GM18519 (cell line): ENCODE measurements at regions not wholly inside any gene's neighbourhood (a gene's known extent, or its start where the extent isn't known, plus 50 kb on each side); places are given as distances from the start of the nearest gene placed in this dataset.
"Not testable (repeated sequence)": the region's sequence is repeated elsewhere in the genome, so short reads cannot be mapped to it uniquely, and the experiment has no call there.

Source experiments
- ATAC-seq: cut with Tn5 transposase; IDR thresholded peaks from one replicate; pipeline ENCODE4 v1.9.1; 2021; ENCODE audit warnings: mild to moderate bottlenecking, moderate library complexity; ENCODE audit not compliant: unreplicated experiment, low FRiP score

DNA sequence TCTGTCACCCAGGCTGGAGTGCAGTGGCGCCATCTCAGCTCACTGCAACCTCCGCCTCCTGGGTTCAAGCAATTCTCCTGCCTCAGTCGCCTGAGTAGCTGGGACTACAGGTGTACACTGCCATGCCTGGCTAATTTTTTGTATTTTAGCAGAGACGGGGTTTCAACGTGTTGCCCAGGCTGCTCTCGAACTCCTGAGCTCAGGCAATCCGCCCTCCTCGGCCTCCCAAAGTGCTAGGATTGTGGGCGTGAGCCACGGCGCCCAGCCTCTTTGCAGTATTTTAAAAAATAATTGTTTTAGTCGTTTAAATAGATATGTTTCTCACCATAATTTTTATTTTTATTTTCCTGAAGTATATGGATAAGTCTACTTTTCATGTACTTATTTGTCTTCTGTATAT, 452.9 kb upstream of the SPTLC3 start:
- not testable (repeated sequence) for ATAC-seq

DNA sequence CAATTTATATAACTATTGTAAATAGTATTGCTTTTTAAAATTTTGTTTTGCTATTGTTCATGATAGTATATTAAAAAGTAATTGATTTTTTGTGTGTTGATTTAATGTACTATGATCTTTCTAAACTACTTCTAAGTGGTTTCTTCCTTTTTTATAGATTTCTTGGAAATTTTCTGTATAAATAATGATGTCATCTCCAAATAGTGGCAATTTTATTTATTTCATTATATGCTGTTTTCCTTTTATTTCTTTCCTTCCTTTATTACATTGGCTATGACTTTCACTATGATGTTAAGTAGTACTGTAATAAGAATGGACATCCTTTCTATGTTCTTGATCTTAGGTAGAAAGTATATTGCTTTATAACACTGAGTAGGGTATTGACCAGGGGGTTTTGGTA, 451.5 kb upstream of the SPTLC3 start:
- ATAC-seq: no peak

DNA sequence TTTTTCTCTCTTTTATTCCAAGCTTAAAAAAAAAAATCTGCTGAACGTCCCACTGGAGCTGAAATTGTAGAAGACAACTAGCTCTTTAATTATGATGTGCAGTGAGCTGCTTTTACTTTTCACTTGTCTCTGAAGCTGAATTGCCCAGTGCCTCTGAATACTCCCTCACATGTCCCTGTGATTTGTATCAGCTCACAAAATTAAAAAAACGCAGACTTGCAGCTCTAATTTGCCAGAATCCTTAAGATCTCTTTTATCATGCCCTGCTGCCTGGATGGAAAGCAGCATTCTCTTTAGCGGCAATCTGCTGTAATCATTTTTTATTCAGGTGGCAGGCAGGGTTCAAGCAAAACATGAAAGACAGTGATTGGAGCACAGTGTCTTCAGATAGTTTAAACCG, 443.8 kb upstream of the SPTLC3 start:
- ATAC-seq: no peak

DNA sequence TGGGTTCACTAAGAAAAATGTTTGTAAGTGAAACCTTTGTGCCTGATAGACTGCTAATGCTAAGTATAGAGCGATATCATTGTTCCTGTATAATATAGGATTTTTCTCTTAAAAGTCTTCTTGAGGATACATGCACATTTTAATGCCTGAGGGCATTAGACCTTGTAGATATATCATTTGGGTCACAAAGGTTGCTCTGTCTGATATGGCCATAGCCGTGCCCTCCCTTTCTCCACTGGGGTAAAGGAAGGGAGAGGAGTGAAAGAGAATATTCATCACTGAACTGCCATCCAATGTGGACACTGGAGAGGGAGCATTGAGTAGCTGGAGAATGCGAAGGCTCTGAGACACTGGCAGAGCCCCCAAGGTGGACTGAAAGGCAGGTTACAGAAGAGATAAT, 442.2 kb upstream of the SPTLC3 start:
- no peak for ATAC-seq

DNA sequence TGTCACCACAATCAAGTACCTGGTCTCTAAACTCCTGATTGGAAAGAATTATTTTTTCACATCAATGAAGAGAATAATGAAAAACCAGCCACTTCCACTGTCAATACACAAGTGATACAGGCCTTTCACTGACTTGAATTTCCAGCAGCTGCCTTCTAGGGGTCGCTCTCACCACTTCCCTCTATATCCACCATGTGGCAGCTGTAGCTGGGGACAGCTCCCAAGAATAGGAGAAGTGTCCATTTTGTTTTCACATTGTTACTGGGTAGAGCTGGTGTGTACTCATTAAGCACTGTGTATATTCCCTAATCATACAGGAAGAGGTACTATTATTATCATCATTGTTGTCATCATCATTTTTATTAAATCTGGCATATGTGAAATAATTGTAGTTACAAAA, 438.4 kb upstream of the SPTLC3 start:
- ATAC-seq: no peak

DNA sequence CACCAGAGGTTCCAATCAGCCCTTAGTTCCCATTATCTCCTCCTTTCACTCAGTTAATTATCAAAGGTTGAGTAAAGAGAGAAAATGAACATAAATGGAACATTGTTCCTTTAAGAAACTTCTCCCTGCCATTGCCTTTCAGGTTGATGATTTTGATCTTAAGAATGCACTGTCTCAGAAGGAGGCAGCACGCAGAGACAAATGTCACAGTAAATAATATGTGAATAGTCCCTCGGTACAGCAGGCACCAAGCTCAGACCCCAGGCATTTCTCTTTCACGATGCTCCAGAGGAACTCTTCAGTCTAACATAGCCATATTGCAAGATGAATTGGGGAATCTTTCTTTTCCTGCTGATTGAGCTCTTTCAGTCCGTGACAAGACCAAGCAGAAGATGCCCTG, 435.3 kb upstream of the SPTLC3 start:
- ATAC-seq: no peak

DNA sequence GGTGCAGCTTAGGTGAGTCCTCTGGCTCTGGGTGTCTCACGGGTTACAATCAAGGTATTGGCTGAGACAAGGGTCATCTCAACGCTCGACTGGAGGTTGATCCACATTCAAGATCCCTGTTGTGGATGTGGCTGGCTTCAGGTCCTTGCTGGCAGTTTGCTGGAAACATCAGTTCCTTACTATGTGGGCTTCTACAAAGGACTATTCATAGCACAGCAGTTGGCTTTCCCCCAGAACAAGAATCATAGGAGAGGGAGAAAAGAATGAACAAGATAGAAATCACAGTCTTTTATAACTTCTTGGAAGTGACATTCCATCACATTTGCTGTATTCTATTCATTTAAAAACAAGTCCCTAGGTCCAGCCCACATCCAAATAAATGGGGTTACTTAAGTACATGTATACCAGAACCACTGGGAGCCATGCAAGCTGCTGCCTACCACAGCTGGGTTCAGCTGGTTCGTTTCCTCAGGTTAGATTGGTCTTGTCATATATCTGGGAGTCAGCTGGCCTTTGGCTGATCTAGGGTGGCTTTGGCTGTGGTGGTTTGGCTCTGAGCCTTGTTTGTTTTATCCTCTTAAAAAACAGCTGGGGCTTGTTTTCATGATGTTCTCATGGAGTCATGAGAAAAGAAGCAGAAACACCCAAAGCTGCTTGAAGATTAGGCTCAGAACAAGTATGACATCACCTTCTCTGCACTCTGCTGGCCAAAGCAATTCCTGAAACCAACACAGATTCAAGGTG, 433.2 kb upstream of the SPTLC3 start:
- no peak for ATAC-seq

DNA sequence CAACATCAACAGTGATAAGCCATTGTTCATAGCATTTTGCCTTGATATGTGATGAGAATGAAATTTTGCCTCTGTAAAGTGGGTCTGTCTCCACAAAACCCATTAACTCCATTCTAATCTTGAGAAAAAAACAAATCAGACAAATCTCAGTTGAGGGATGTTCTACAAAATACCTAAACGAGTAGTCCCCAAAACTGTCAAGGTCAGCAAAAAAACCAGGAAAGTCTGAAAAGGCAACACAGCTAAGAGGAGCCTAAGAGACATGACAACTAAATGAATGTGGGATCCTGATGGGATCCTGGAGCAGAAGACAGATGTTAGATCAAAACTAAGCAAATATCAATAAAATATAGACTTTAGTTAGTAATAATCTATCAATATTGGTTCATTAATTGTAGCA, 431.6 kb upstream of the SPTLC3 start:
- no peak for ATAC-seq

DNA sequence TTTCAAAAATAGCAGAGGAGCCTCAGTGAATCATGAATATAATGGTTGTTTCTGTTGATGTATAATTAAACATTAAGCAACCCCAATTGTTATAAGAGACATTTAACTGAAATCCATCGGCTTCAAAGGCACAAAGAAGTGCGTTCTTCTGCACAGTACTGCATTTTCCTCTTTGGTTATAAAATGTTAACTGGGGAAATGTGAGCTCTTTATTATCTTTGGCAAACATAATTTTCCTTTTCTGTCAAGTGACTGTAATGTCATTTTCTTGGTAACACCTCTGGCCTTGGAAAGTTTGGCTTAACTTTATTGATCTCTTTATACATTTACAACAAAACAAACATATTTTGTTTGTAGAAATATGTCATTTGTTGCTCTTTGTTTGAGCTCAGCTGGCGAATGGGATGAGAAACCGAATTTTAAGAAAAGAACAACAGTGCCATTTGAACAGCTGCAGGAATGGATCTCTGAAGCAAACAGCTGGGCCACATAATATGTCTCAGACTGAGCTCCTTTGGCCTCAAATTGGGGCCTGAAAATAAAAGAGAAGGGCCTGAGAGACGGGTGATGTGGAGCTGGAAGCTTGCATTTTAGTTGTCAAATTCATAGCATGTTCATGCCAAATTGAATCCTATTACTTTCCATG, 427.0 kb upstream of the SPTLC3 start:
- no peak for ATAC-seq

DNA sequence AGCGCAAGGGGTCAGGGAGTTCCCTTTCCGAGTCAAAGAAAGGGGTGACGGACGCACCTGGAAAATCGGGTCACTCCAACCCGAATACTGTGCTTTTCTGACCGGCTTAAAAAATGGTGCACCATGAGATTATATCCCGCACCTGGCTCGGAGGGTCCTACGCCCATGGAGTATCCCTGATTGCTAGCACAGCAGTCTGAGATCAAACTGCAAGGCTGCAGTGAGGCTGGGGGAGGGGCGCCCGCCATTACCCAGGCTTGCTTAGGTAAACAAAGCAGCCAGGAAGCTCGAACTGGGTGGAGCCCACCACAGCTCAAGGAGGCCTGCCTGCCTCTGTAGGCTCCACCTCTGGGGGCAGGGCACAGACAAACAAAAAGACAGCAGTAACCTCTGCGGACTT, 426.1 kb upstream of the SPTLC3 start:
- not testable (repeated sequence) for ATAC-seq

DNA sequence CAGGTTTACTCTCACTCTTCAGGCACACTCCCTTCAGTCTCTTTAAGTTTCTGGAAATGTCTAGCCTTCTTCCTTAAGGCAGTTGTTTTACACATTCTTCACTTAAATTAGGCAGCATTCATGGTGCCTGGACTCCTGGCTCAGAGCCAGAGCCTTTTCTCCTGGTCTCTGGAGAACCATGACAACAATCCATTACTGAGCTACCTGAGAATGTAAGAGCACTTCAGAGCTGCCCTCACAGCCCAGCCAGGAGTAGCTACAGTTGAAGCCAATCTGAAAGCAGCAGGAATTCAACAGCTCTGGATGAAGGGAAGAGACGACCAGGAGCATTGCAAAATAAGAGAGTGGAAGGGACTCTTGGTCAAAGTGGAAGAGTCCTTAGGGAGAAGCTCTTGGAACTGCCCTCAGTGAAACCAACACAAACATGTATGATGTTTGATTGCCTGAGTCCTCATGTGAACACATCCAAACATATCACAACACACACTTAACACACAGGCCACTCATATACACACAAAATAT, 416.8 kb upstream of the SPTLC3 start:
- no peak for ATAC-seq

DNA sequence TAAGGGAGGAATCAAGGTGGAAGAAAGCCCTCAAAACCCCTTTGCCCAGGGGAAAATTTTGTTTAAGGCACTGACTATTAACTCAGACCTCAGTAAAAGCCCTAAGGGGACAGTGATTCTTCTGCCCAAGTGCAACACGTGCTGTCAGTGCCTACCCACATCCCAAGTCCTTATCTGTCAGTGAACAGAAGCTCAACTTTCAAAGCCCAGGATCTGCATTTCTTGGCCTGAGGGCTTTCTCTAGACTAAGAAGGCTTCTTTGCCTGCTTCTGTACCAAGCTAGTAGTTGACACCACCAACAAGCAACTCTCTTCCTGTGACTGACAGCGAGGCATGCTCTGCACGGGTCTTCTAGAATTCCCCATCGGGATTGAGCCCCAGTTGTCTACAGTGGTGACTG, 416.0 kb upstream of the SPTLC3 start:
- no peak for ATAC-seq

DNA sequence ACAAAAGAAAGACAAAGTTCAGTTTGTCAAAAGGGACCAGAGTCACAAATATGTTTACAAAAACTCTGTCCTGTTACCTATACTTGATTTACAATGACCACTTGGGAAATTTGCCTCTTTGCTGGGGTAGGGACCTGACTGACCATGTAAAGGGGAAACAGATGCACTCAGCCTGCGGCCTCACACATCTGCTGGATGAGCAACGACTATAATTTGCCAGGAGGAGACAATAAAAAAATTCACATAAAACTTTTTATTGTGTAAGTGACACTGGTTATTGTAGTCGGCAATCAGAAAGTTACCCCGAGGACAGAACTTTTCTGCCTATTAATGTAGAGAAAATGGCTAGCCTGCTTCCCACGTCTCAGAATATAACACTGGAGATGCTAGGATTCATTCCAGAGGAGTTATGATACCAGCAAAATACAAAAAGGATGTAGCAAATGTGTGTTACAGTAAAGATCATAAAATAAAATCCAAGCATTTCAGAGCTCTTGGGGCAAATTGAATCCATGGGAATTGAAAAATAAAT, 415.4 kb upstream of the SPTLC3 start:
- no peak for ATAC-seq

DNA sequence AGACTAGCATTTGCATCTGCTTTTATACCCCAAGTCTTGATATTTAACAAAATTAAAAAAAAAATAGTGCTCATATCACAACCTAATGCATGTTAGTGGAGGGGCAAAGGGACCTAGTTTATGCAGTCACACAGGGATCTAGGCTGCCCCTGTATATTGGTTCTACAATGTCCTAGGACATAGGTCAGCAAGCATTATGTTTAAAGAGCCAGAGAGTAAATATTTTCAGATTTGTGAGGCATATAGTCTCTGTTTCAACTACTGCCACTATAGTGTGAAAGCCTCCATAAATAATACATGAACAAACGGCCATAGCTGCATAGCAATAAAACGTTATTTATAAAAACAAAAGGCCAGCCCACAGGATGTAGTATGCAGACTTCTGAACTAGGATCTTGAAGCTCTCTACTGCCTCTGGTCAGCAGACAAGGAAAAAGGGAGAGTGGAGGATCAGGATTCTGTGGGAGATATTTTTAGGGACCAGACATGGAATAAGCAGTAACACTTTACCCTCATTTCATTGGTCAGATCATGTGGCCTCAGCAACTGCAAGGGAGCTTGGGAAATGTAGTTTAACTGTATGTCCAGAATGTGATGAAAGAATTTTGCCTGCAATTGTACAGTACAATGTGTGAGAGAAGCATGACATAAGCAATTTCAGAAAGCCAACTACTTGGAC, 414.2 kb upstream of the SPTLC3 start:
- no peak for ATAC-seq

DNA sequence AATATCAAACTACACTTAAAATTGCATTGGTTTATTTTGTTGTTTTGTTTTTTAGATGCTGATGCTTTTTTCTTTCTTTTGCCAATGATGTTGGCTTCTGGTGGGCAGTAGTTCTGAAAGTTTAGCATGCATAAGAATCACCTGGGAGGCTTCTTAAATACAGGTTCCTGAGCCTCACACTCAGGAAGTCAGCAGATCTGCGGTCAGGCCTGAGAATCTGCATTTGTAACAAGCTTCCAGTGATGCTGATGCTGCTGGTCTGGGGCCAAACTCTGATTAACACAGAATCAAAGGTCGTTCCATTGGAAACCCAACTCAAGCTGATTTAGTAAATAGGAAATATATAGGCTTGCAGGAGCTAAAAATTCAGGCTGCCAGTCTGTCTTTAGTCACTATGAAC, 412.9 kb upstream of the SPTLC3 start:
- no peak for ATAC-seq

DNA sequence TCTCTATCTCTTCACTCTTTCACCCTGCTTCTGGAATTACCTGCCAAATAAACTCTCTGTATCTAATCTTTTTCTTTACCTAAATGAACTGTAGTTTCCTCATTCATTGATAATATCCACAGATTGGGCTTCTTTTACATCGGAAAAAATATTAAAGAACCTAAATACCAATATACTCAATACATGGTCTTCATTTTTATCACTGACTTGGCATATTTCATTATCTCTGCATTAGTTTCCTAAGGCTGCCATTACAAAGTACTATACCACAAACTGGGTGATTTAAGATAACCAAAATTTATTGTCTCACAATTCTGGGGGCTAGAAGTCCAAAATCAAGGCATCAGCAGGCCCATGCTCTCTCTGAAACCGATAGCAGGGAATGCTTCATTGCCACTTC, 411.9 kb upstream of the SPTLC3 start:
- ATAC-seq: no peak

DNA sequence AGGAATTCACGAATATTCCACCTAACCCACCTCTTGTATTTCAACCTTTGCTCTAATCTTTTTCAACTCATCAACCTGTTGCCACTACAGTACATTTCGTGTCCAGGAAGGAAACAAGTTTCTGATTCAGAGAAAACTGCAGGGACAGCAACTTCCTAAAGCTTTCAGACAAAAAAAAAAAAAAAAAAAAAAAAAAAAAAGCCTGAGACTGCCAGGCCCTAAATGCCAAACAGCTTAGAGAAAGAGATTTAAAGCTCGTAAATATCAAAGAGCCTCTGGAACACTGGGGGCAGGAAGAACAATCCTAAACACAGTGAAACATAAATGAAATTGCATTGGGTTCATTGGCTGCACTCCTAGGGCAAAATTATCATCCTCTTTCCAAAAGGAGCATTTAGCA, 411.2 kb upstream of the SPTLC3 start:
- ATAC-seq: no peak

DNA sequence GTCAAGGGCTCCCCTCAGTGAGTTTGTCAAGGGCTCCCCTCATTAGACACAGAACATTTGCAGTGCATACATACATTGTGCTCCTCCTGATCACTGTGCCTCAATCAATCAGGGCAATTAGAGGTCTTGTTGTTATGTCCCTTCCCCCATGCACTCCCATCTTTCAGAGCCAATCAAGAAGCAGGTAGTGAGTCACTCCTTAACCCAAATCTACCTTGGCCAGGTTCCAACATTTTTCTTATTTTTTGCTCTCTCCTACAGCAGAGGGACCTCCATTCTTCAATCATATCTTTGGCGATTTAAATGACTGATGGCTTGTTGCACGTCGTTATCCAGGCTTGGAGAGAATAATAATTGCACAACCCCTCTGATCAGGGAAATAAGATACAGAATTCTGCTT, 409.9 kb upstream of the SPTLC3 start:
- no peak for ATAC-seq

DNA sequence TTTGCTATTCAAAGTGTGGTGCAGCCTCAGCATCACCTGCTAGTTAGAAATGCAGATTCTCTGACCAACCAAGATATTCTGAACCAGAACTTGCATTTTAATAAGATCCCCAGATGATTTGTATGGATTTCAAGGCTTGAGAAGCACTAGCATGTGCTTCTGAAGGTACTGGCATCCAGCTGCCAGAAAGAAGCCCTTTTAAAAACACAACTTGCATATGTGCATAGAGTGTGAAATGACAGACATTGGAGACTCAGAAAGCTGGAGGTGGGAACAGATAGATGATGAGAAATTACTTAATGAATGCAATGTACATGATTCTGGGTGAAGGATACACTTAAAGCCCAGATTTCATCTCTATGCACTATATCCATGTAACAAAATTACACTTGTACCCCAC, 409.3 kb upstream of the SPTLC3 start:
- no peak for ATAC-seq

DNA sequence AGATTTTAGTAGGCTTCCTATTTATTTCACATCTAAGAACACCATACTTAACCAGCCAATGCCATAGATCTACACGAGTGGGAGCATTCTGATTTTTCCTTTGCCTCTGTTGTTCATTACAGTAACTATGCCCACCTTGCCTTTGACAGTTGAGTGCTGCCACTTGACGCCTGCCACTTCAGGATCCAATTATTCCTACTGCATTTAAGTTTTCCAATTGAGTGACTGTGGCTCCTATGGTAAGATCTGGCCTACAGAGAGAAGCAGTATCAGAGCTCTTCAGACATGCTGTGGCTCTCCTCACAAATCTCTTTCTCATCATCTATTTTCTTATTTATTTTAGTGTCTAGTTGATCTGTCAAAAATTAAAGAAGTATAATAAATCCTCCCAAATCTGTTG, 403.0 kb upstream of the SPTLC3 start:
- ATAC-seq: no peak

DNA sequence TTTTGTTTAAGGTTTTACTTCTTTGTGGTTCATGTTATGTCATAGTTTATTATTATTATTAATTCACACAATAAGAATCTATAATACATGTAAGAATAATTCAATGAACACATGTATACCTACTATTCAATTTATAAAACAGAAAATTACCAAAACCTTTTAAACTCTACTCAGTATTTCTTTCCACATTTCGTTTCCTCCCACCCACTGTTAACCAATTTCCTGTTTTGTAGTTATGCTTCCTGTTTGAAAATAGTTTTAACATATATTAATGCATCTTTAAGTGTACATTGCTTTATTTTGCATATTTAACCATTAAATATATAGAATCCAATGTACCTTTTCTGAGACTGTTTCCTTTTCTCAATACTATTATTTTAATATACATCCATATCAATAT, 397.9 kb upstream of the SPTLC3 start:
- ATAC-seq: no peak
